DND-41 (cell line): ENCODE measurements at regions not wholly inside any gene's neighbourhood (a gene's known extent, or its start where the extent isn't known, plus 50 kb on each side); places are given as distances from the start of the nearest gene placed in this dataset.

Experiments used
- EZH2 ChIP-seq: IDR thresholded peaks from 3 replicates; pipeline ENCODE4 v1.6.1; 2012; ENCODE audit warnings: borderline replicate concordance, low read depth, mild to moderate bottlenecking, moderate library complexity, low read length, inconsistent platforms; ENCODE audit not compliant: severe bottlenecking
- TF ChIP-seq, protein P1 (sequence below): IDR thresholded peaks from 2 replicates; pipeline ENCODE4 v1.5.1; 2012; ENCODE audit warnings: borderline replicate concordance, low read length, moderate library complexity, mild to moderate bottlenecking; ENCODE audit not compliant: poor library complexity, severe bottlenecking; ENCODE audit errors: extremely low read depth

DNA sequence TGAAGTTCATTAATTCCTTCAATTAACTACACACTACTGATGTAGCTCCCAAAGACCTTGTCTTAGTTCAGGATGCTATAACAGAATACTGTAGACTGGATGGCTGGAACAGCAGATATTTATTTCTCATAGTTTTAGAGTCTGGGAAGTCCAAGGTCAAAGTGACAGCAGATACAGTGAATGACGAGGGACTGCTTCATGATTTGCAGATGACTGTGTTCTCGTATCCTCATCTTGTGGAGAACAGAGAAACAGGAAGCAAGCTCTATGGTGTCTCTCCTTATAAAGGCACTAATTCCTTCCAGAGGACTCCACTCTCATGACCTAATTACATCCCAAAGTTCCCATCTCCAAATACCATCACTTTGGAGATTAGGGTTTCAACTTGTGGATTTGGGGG, 65.6 kb upstream of the MAP1B start:
- TF ChIP-seq, protein P1, sequence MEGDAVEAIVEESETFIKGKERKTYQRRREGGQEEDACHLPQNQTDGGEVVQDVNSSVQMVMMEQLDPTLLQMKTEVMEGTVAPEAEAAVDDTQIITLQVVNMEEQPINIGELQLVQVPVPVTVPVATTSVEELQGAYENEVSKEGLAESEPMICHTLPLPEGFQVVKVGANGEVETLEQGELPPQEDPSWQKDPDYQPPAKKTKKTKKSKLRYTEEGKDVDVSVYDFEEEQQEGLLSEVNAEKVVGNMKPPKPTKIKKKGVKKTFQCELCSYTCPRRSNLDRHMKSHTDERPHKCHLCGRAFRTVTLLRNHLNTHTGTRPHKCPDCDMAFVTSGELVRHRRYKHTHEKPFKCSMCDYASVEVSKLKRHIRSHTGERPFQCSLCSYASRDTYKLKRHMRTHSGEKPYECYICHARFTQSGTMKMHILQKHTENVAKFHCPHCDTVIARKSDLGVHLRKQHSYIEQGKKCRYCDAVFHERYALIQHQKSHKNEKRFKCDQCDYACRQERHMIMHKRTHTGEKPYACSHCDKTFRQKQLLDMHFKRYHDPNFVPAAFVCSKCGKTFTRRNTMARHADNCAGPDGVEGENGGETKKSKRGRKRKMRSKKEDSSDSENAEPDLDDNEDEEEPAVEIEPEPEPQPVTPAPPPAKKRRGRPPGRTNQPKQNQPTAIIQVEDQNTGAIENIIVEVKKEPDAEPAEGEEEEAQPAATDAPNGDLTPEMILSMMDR = no peak
- no peak for TF ChIP-seq EZH2
